Osteoblast (primary cell): ENCODE measurements at regions not wholly inside any gene's neighbourhood (a gene's known extent, or its start where the extent isn't known, plus 50 kb on each side); places are given as distances from the start of the nearest gene placed in this dataset.

Experiments used
- DNase-seq: peaks from one replicate; pipeline ENCODE4 v3.0.0; 2011; ENCODE audit warnings: low spot score, mixed read lengths; ENCODE audit not compliant: insufficient read length; ENCODE audit errors: missing footprints
- H2AFZ ChIP-seq: 2 replicates; pipeline ENCODE4 v1.6.0; 2011; ENCODE audit warnings: mild to moderate bottlenecking, low read length
- H3K27ac ChIP-seq: 2 replicates; pipeline ENCODE4 v1.5.1; 2011; ENCODE audit warnings: mild to moderate bottlenecking, low read depth, low read length, moderate library complexity
- H3K27me3 ChIP-seq: 2 replicates; pipeline ENCODE4 v1.6.0; 2012; ENCODE audit warnings: mild to moderate bottlenecking, control low read depth, inconsistent platforms, low read length, moderate library complexity; ENCODE audit not compliant: insufficient read depth
- H3K36me3 ChIP-seq: 2 replicates; pipeline ENCODE4 v1.5.1; 2011; ENCODE audit warnings: mild to moderate bottlenecking, low read length, control low read depth, moderate library complexity; ENCODE audit not compliant: insufficient read depth
- H3K4me1 ChIP-seq: 2 replicates; pipeline ENCODE4 v1.5.1; 2011; ENCODE audit warnings: mild to moderate bottlenecking, low read length, control low read depth, moderate library complexity; ENCODE audit not compliant: insufficient read depth
- H3K4me2 ChIP-seq: 2 replicates; pipeline ENCODE4 v1.6.0; 2011; ENCODE audit warnings: mild to moderate bottlenecking, low read length; ENCODE audit not compliant: insufficient read depth
- H3K4me3 ChIP-seq: fragments of 200-600 bp; sonication (generic); 3 replicates; pipeline ENCODE4 v1.5.1; 2012; ENCODE audit warnings: mild to moderate bottlenecking, low read length, inconsistent platforms; ENCODE audit not compliant: insufficient read depth
- H3K79me2 ChIP-seq: 2 replicates; pipeline ENCODE4 v1.6.0; 2012; ENCODE audit warnings: mild to moderate bottlenecking, low read length, control low read depth, inconsistent platforms; ENCODE audit not compliant: insufficient read depth
- H3K9me3 ChIP-seq: 2 replicates; pipeline ENCODE4 v1.5.1; 2011; ENCODE audit warnings: low read depth, low read length, control low read depth
- H4K20me1 ChIP-seq: 2 replicates; pipeline ENCODE4 v1.6.0; 2012; ENCODE audit warnings: mild to moderate bottlenecking, low read length, control low read depth; ENCODE audit not compliant: insufficient read depth
- CTCF ChIP-seq: IDR thresholded peaks from 2 replicates; pipeline ENCODE4 v1.5.1; 2011; ENCODE audit warnings: mild to moderate bottlenecking, low read depth, low read length, moderate library complexity; ENCODE audit errors: extremely low read depth

DNA sequence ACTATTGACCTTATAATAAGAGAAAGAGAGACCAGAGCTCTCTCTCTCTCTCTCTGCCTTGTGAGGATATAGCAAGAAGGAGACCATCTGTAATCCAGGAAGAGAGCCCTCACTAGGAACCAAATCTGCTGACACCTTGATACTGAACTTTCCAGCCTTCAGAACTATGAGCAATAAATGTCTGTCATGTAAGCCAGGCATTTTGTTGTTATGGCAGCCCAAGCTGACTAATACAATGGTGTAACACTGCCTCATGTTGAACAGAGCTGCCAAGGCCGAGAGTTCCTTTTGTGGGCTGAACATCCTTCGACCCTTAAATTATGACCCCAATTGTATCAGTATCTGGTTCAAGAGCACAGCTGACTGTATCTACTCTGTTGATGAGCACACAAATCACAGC is 108.0 kb downstream of the LRRC30 start:
- no peak overlapping the region for H2AFZ ChIP-seq
- H3K4me2 ChIP-seq, result no peak overlapping the region
- H3K27me3 ChIP-seq, result no peaks in the 10 kb centered on the region
- H3K9me3 ChIP-seq, result no peaks in the 10 kb centered on the region
- DNase-seq, result no peak
- H4K20me1 ChIP-seq, result no peaks in the 10 kb centered on the region
- no peaks in the 10 kb centered on the region for H3K4me1 ChIP-seq
- H3K27ac ChIP-seq, result no peak overlapping the region
- TF ChIP-seq CTCF, result no peak
- H3K36me3 ChIP-seq, result no peaks in the 10 kb centered on the region
- no peaks in the 10 kb centered on the region for H3K79me2 ChIP-seq
- no peak overlapping the region for H3K4me3 ChIP-seq

GRCh38 chr18:7341581-7342337 is 110.9 kb downstream of the LRRC30 start:
- H3K27me3 ChIP-seq, result no peaks in the 10 kb centered on the region
- H3K36me3 ChIP-seq, result no peaks in the 10 kb centered on the region
- H3K4me1 ChIP-seq, result no peaks in the 10 kb centered on the region
- no peaks in the 10 kb centered on the region for H3K79me2 ChIP-seq
- no peaks in the 10 kb centered on the region for H4K20me1 ChIP-seq
- no peak overlapping the region for H2AFZ ChIP-seq
- no peak for TF ChIP-seq CTCF
- no peak overlapping the region for H3K27ac ChIP-seq
- no peak for DNase-seq
- H3K9me3 ChIP-seq, result no peaks in the 10 kb centered on the region
- no peak overlapping the region for H3K4me3 ChIP-seq
- no peak overlapping the region for H3K4me2 ChIP-seq

GRCh38 chr18:7349181-7349837 is 118.4 kb downstream of the LRRC30 start:
- Histone ChIP-seq H3K9me3 (no peaks in the 10 kb centered on the region), H4K20me1 (no peaks in the 10 kb centered on the region), H3K4me1 (no peaks in the 10 kb centered on the region), H3K79me2 (no peaks in the 10 kb centered on the region), H3K27me3 (no peaks in the 10 kb centered on the region), H3K4me2 (no peak overlapping the region), H3K4me3 (no peak overlapping the region), H2AFZ (no peak overlapping the region), H3K27ac (no peak overlapping the region), H3K36me3 (no peaks in the 10 kb centered on the region)
- DNase-seq, result no peak
- no peak for TF ChIP-seq CTCF

GRCh38 chr18:7358989-7359726 is 128.3 kb downstream of the LRRC30 start:
- no peaks in the 10 kb centered on the region for H3K9me3 ChIP-seq
- H3K4me3 ChIP-seq, result no peak overlapping the region
- no peak for DNase-seq
- TF ChIP-seq CTCF, result no peak
- H3K27me3 ChIP-seq, result no peaks in the 10 kb centered on the region
- H3K36me3 ChIP-seq, result no peaks in the 10 kb centered on the region
- no peak overlapping the region for H3K4me2 ChIP-seq
- no peak overlapping the region for H2AFZ ChIP-seq
- no peaks in the 10 kb centered on the region for H3K79me2 ChIP-seq
- H3K27ac ChIP-seq, result no peak overlapping the region
- no peaks in the 10 kb centered on the region for H4K20me1 ChIP-seq
- H3K4me1 ChIP-seq, result no peaks in the 10 kb centered on the region
